Testis (tissue), 2 donors: ENCODE measurements at regions not wholly inside any gene's neighbourhood (a gene's known extent, or its start where the extent isn't known, plus 50 kb on each side); places are given as distances from the start of the nearest gene placed in this dataset.
"Not testable (repeated sequence)": the region's sequence is repeated elsewhere in the genome, so short reads cannot be mapped to it uniquely, and the experiment has no call there.

Source experiments
- DNase-seq: peaks from one replicate; pipeline ENCODE4 v3.0.0-alpha.2; 2019
- H3K27ac ChIP-seq, 2 donors: fragments of 200-600 bp; sonication (generic); one replicate each; pipeline ENCODE4 v1.5.1; 2019
- H3K27me3 ChIP-seq: fragments of 200-600 bp; sonication (generic); one replicate; pipeline ENCODE4 v1.5.1; 2019
- H3K36me3 ChIP-seq: fragments of 200-600 bp; sonication (generic); one replicate; pipeline ENCODE4 v1.5.1; 2017; ENCODE audit warnings: low read depth; ENCODE audit errors: missing control alignments
- H3K4me1 ChIP-seq: fragments of 200-600 bp; sonication (generic); one replicate; pipeline ENCODE4 v1.5.1; 2019
- H3K4me3 ChIP-seq, 2 donors: fragments of 200-600 bp; sonication (generic); one replicate each; pipeline ENCODE4 v1.5.1; 2017 to 2019
- H3K9me3 ChIP-seq: fragments of 200-600 bp; sonication (generic); one replicate; pipeline ENCODE4 v1.5.1; 2017
- POLR2A ChIP-seq: fragments of 450-650 bp; IDR thresholded peaks from one replicate; pipeline ENCODE4 v1.6.1; 2017; ENCODE audit warnings: antibody characterized with exemption, mild to moderate bottlenecking, moderate library complexity
- WGBS, 2 donors: methylation state at CpG; one replicate each; pipeline ENCODE4 v1.1.5; 2018; 5-methylcytosine and 5-hydroxymethylcytosine counted together
- intact Hi-C: fragments of 100-400 bp; cut with DNase I; formaldehyde crosslinking; loops from one replicate; pipeline ENCODE4 v1.15.1; 2023; ENCODE audit warnings: low total_unique reads
- TF ChIP-seq, protein P1 (sequence below), 3 experiments: fragments of 450-650 bp in 2 of 3; fragments of 200-600 bp in 1 of 3; sonication (generic) in 1 of 3; IDR thresholded peaks; one replicate each; pipeline ENCODE4 v1.5.1; 2016 to 2019; ENCODE audit warnings: antibody characterized with exemption in 3 of 3, mild to moderate bottlenecking in 2 of 3, moderate library complexity in 1 of 3

DNA sequence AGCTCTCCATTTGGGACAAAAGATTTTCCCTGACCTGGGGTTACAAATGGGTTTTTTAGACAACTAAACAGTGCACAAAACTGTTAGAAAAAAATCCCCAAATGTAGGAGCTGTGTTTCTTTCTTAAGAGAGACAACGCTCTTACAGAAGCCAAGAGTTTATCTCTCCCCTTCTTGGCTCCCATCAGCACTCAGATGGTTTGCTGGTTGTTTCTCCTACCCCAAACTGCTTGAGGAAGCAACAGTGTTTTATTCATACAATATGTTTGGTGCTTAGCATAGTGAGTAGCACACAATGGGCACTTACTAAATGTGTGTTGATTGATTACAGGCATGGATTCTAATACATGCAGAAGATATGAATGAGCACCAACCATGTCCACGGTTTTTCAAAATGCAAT is 209.5 kb upstream of the ANO5 start:
- Histone ChIP-seq H3K9me3 (no peaks in the 10 kb centered on the region), H3K27me3 (no peaks in the 10 kb centered on the region), H3K27ac (no peak overlapping the region), H3K36me3 (no peaks in the 10 kb centered on the region), H3K4me1 (no peaks in the 10 kb centered on the region), H3K4me3 (no peak overlapping the region)
- 75 to 83% methylated on average over 2 of the region's 2 CpGs for WGBS, 2 donors
- TF ChIP-seq, protein P1, sequence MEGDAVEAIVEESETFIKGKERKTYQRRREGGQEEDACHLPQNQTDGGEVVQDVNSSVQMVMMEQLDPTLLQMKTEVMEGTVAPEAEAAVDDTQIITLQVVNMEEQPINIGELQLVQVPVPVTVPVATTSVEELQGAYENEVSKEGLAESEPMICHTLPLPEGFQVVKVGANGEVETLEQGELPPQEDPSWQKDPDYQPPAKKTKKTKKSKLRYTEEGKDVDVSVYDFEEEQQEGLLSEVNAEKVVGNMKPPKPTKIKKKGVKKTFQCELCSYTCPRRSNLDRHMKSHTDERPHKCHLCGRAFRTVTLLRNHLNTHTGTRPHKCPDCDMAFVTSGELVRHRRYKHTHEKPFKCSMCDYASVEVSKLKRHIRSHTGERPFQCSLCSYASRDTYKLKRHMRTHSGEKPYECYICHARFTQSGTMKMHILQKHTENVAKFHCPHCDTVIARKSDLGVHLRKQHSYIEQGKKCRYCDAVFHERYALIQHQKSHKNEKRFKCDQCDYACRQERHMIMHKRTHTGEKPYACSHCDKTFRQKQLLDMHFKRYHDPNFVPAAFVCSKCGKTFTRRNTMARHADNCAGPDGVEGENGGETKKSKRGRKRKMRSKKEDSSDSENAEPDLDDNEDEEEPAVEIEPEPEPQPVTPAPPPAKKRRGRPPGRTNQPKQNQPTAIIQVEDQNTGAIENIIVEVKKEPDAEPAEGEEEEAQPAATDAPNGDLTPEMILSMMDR (IDR thresholded peaks at IDR 0.05): no peak
- TF ChIP-seq POLR2A: no peak
- intact Hi-C loops: no loop called here
- no peak for DNase-seq

DNA sequence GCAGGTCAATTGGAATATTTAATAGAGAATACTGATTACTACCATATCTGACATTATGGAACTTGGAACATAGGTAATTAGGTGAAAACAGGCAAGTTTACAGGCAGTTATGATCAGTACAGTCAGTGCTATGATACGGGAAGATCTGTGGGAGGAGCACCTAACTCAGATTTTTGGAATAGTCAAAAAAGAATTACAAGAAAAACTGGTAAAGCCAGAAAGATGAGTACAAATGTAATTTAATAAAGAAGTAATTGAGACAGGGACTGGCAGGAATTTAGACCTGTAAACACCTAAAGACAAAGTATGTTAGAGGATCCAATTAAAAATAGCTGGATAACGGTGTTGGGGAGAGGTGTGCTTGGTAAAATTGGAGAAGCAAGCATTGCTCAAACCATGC is 206.5 kb upstream of the ANO5 start:
- Histone ChIP-seq H3K27me3 (no peaks in the 10 kb centered on the region), H3K4me3 (no peak overlapping the region), H3K9me3 (no peaks in the 10 kb centered on the region), H3K36me3 (no peaks in the 10 kb centered on the region), H3K27ac (no peak overlapping the region), H3K4me1 (no peaks in the 10 kb centered on the region)
- WGBS, 2 donors: 60 to 71% methylated on average over 2 of the region's 2 CpGs
- TF ChIP-seq POLR2A: no peak
- TF ChIP-seq, protein P1 (IDR thresholded peaks at IDR 0.05): no peak
- DNase-seq: no peak
- intact Hi-C loops: no loop called here

DNA sequence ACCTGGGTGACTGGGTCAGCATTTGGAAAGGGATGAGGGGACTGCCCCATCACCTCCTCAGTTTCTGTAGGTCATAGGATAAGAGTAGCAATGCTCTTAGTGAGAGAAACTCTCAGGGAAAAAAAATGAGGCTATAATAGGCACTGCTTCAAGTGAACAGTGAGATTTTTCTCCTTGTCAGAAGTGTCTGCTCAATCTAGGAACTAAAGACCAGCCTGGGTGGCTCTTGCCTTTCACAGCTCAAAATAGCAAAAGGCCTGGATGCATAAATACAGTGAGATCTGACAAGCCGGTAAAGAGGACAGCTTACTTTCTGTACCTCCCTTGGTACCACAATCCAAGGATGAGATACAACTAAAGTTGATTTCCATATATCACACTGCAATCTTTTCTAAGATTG is 205.6 kb upstream of the ANO5 start:
- WGBS, 2 donors: 85 to 92% methylated on average over 1 of the region's 1 CpG
- intact Hi-C loops: no loop called here

DNA sequence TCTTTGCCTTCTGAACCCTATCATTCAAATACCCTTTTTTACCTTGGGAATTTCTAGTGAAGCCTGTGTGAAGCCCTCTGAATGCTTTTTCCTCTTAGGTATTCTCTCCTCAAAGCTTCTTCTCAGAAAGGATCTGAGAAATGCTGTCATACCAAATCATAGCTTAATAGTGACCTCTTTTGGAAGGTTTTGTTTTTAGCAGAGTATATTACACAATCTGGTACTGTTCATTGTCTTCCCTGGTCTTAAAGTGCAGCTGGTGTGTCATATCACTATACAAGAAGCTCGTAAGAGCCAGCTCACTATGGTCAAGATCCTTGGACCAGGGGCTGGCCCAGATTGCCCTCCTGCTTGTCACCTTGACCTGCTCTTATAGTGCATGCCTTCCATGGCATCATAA is 204.4 kb upstream of the ANO5 start:
- Histone ChIP-seq H3K9me3 (no peaks in the 10 kb centered on the region), H3K27me3 (no peaks in the 10 kb centered on the region), H3K4me3 (no peak overlapping the region), H3K27ac (no peak overlapping the region), H3K4me1 (no peaks in the 10 kb centered on the region), H3K36me3 (no peaks in the 10 kb centered on the region)
- intact Hi-C loops: no loop called here
- 19 to 67% methylated on average over 1 of the region's 1 CpG for WGBS, 2 donors
- DNase-seq: no peak
- TF ChIP-seq, protein P1 (IDR thresholded peaks at IDR 0.05): no peak
- no peak for TF ChIP-seq POLR2A

More for the DNA sequence above, 205.6 kb upstream of the ANO5 start:
- TF ChIP-seq POLR2A: no peak
- TF ChIP-seq, protein P1 (IDR thresholded peaks at IDR 0.05): no peak
- Histone ChIP-seq H3K4me1 (no peaks in the 10 kb centered on the region), H3K9me3 (no peaks in the 10 kb centered on the region), H3K4me3 (no peak overlapping the region), H3K36me3 (no peaks in the 10 kb centered on the region), H3K27ac (no peak overlapping the region), H3K27me3 (no peaks in the 10 kb centered on the region)
- no peak for DNase-seq

DNA sequence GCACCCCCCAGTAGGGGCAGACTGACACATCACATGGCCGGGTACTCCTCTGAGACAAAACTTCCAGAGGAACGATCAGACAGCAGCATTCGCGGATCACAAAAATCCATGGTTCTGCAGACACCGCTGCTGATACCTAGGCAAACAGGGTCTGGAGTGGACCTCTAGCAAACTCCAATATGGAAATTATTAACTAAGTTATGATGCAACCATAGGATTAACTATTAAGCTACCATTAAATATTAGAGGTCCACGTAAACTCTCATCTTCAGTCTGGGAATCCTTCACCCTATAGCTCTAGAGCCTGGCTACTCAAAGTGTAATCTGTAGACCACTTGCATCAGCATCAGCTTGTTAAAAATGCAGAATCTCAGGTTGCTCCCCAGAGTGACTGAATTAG is 191.1 kb upstream of the ANO5 start:
- H3K4me3 ChIP-seq, DNase-seq, H3K27me3 ChIP-seq, H3K27ac ChIP-seq, H3K9me3 ChIP-seq, H3K4me1 ChIP-seq, H3K36me3 ChIP-seq, intact Hi-C loops: not testable (repeated sequence)
- WGBS, 2 donors: 96 to 99% methylated on average over 5 to 6 of the region's 6 CpGs
